ENCODE measurements at regions not wholly inside any gene's neighbourhood (a gene's known extent, or its start where the extent isn't known, plus 50 kb on each side); places are given as distances from the start of the nearest gene placed in this dataset.

DNA sequence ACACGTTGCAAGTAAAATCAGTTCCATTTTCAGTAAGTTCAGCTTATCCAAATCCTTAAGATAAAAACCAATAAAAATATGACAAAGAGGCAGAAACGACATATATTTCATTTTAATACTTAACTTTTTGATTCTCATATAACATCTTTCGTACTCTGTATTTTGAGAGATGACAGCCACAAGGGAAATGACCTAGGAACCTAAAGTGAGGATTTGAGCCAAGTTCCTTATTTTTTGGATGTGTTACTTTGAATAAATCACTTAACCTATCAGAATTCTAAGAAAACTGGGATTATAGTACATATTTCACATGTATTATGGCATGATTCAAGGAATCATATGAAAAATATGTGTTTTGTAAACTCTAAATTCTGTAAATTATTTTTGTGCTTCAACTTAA lies 143.6 kb upstream of the TRPC6 start:
- Histone ChIP-seq H3K4me2 (ENCODE audit: low read depth, low read length) (no peak overlapping the region), H3K9me3 (replicated peaks; ENCODE audit: insufficient read depth, low read length) (no peaks in the 10 kb centered on the region), H3F3A (ENCODE audit: insufficient read depth, low read length) (no peaks in the 10 kb centered on the region), H3K79me2 (ENCODE audit: low read length) (no peaks in the 10 kb centered on the region), H3K27me3 (replicated peaks; ENCODE audit: insufficient read depth, low read length) (no peaks in the 10 kb centered on the region), H3K36me3 (replicated peaks; ENCODE audit: insufficient read depth, low read length) (no peaks in the 10 kb centered on the region), H4K20me1 (ENCODE audit: insufficient read depth, low read length) (no peaks in the 10 kb centered on the region), H2AFZ (ENCODE audit: low read length) (no peak overlapping the region), H3K9me2 (replicated peaks; ENCODE audit: insufficient read depth, low read length) (no peaks in the 10 kb centered on the region), H3K4me1 (ENCODE audit: low read length) (no peaks in the 10 kb centered on the region), H3K4me3 (ENCODE audit: low read length) (no peak overlapping the region), H3K27ac (ENCODE audit: low read length) (no peak overlapping the region), H3K9ac (ENCODE audit: low read length) (no peak overlapping the region)
- TF ChIP-seq, protein P1, sequence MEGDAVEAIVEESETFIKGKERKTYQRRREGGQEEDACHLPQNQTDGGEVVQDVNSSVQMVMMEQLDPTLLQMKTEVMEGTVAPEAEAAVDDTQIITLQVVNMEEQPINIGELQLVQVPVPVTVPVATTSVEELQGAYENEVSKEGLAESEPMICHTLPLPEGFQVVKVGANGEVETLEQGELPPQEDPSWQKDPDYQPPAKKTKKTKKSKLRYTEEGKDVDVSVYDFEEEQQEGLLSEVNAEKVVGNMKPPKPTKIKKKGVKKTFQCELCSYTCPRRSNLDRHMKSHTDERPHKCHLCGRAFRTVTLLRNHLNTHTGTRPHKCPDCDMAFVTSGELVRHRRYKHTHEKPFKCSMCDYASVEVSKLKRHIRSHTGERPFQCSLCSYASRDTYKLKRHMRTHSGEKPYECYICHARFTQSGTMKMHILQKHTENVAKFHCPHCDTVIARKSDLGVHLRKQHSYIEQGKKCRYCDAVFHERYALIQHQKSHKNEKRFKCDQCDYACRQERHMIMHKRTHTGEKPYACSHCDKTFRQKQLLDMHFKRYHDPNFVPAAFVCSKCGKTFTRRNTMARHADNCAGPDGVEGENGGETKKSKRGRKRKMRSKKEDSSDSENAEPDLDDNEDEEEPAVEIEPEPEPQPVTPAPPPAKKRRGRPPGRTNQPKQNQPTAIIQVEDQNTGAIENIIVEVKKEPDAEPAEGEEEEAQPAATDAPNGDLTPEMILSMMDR (IDR thresholded peaks at IDR 0.05; ENCODE audit: low read length), result no peak
- TF ChIP-seq EZH2phosphoT487 (IDR thresholded peaks at IDR 0.05; ENCODE audit: low read length), result no peak
- TF ChIP-seq EZH2 (optimal IDR thresholded peaks at IDR 0.05; ENCODE audit: low read depth, low read length), result no peak
- no peak for DNase-seq

DNA sequence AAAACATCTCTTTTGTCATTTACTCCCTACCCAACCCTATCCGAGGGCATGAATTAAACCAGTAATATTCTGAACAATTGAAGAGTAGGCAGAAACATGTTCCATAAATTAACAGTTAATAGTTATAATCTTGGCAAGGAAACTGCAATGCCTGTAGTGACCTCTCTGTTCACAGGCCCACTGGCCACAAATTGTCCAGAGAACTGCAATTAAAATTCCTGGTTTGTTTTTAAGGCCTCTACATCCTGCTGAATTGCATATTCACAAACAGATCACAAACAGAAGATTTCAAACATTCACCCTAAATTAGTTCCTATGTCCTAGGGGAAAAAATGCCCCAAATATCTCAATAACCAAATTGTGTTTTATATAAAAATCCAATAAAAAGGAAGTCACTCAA lies 143.2 kb upstream of the TRPC6 start:
- Histone ChIP-seq H3K9ac (ENCODE audit: low read length) (no peak overlapping the region), H2AFZ (ENCODE audit: low read length) (no peak overlapping the region), H3K9me2 (replicated peaks; ENCODE audit: insufficient read depth, low read length) (no peaks in the 10 kb centered on the region), H3K4me3 (ENCODE audit: low read length) (no peak overlapping the region), H3K27ac (ENCODE audit: low read length) (no peak overlapping the region), H3K27me3 (replicated peaks; ENCODE audit: insufficient read depth, low read length) (no peaks in the 10 kb centered on the region), H3K4me1 (ENCODE audit: low read length) (no peaks in the 10 kb centered on the region), H3K36me3 (replicated peaks; ENCODE audit: insufficient read depth, low read length) (no peaks in the 10 kb centered on the region), H3F3A (ENCODE audit: insufficient read depth, low read length) (no peaks in the 10 kb centered on the region), H4K20me1 (ENCODE audit: insufficient read depth, low read length) (no peaks in the 10 kb centered on the region), H3K4me2 (ENCODE audit: low read depth, low read length) (no peak overlapping the region), H3K9me3 (replicated peaks; ENCODE audit: insufficient read depth, low read length) (no peaks in the 10 kb centered on the region), H3K79me2 (ENCODE audit: low read length) (no peaks in the 10 kb centered on the region)
- TF ChIP-seq EZH2phosphoT487 (IDR thresholded peaks at IDR 0.05; ENCODE audit: low read length), result no peak
- no peak for TF ChIP-seq EZH2 (optimal IDR thresholded peaks at IDR 0.05; ENCODE audit: low read depth, low read length)
- TF ChIP-seq, protein P1 (IDR thresholded peaks at IDR 0.05; ENCODE audit: low read length), result no peak
- no peak for DNase-seq

DNA sequence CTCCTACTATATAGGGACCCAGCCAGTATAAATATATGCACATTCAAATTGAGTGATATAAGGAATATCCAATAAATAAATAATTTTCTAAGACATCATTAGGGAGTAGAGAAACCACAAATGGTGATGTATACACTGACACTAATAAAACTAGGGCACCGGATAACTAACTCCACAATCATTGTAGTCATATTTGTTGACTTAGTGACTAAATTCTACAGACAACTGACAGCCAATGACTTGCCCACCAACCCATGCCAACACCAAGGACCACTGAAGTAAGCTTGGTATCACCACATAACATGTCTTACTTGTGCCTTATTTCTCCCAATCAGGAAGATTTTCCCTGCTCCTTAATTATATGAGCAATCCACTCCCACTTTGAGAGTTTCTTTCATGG lies 139.6 kb upstream of the TRPC6 start:
- no peak for DNase-seq
- Histone ChIP-seq H2AFZ (ENCODE audit: low read length) (no peak overlapping the region), H3K4me3 (ENCODE audit: low read length) (no peak overlapping the region), H3F3A (ENCODE audit: insufficient read depth, low read length) (no peaks in the 10 kb centered on the region), H3K9me2 (replicated peaks; ENCODE audit: insufficient read depth, low read length) (no peaks in the 10 kb centered on the region), H3K4me2 (ENCODE audit: low read depth, low read length) (no peak overlapping the region), H4K20me1 (ENCODE audit: insufficient read depth, low read length) (no peaks in the 10 kb centered on the region), H3K9ac (ENCODE audit: low read length) (no peak overlapping the region), H3K36me3 (replicated peaks; ENCODE audit: insufficient read depth, low read length) (no peaks in the 10 kb centered on the region), H3K9me3 (replicated peaks; ENCODE audit: insufficient read depth, low read length) (no peaks in the 10 kb centered on the region), H3K79me2 (ENCODE audit: low read length) (no peaks in the 10 kb centered on the region), H3K4me1 (ENCODE audit: low read length) (no peaks in the 10 kb centered on the region), H3K27me3 (replicated peaks; ENCODE audit: insufficient read depth, low read length) (no peaks in the 10 kb centered on the region), H3K27ac (ENCODE audit: low read length) (no peak overlapping the region)
- TF ChIP-seq EZH2phosphoT487 (IDR thresholded peaks at IDR 0.05; ENCODE audit: low read length) (no peak), EZH2 (optimal IDR thresholded peaks at IDR 0.05; ENCODE audit: low read depth, low read length) (no peak)
- TF ChIP-seq, protein P1 (IDR thresholded peaks at IDR 0.05; ENCODE audit: low read length), result no peak
